Sigmoid colon (tissue), 6 donors: ENCODE measurements at regions not wholly inside any gene's neighbourhood (a gene's known extent, or its start where the extent isn't known, plus 50 kb on each side); places are given as distances from the start of the nearest gene placed in this dataset.

Source experiments
- DNase-seq: peaks from one replicate; pipeline ENCODE4 v3.0.0-alpha.2; 2019
- H3K27ac ChIP-seq, 4 donors: fragments of 200-600 bp; sonication (generic); one replicate each; pipeline ENCODE4 v1.5.1; 2016 to 2019; ENCODE audit warnings: mild to moderate bottlenecking in 1 of 4
- H3K27me3 ChIP-seq, 3 donors: fragments of 200-600 bp; sonication (generic); one replicate each; pipeline ENCODE4 v1.5.1; 2019; ENCODE audit warnings: mild to moderate bottlenecking in 1 of 3
- H3K36me3 ChIP-seq, 4 donors: fragments of 200-600 bp; sonication (generic); one replicate each; pipeline ENCODE4 v1.5.1; 2016 to 2019
- H3K4me1 ChIP-seq, 4 donors: fragments of 200-600 bp; sonication (generic); one replicate each; pipeline ENCODE4 v1.5.1; 2017 to 2019
- H3K4me3 ChIP-seq, 4 donors: fragments of 200-600 bp; sonication (generic); one replicate each; pipeline ENCODE4 v1.5.1; 2017 to 2019; ENCODE audit warnings: mild to moderate bottlenecking in 2 of 4, moderate library complexity in 1 of 4
- H3K9me3 ChIP-seq, 4 donors: fragments of 200-600 bp in 3 of 4; sonication (generic) in 3 of 4; one replicate each; pipeline versions ENCODE4 v1.5.1 to v1.6.1; 2013 to 2019
- EP300 ChIP-seq, 4 donors: sonication (generic); formaldehyde crosslinking; IDR thresholded peaks; one replicate each; pipeline ENCODE4 v1.6.1; 2017; ENCODE audit warnings: antibody characterized with exemption in 4 of 4
- POLR2A ChIP-seq, 2 donors: fragments of 450-650 bp; IDR thresholded peaks; one replicate each; pipeline ENCODE4 v1.6.1; 2016; ENCODE audit warnings: antibody characterized with exemption in 2 of 2, mild to moderate bottlenecking in 2 of 2, moderate library complexity in 2 of 2
- POLR2AphosphoS5 ChIP-seq, 4 donors: sonication (generic); formaldehyde crosslinking; IDR thresholded peaks; one replicate each; pipeline ENCODE4 v1.6.1; 2017; ENCODE audit warnings: antibody characterized with exemption in 4 of 4
- WGBS, 2 donors: extraction: QIAGEN DNeasy Blood & Tissue Kit; methylation state at CpG; one replicate each; pipeline ENCODE4 v1.1.7; 2013; 5-methylcytosine and 5-hydroxymethylcytosine counted together
- intact Hi-C: fragments of 100-400 bp; cut with DNase I; formaldehyde crosslinking; loops from one replicate; pipeline ENCODE4 v1.15.1; 2023
- TF ChIP-seq, protein P1 (sequence below), 4 experiments: fragments of 450-650 bp in 3 of 4; fragments of 200-600 bp in 1 of 4; IDR thresholded peaks; one replicate each; pipeline ENCODE4 v1.5.1; 2016 to 2019; ENCODE audit warnings: antibody characterized with exemption in 4 of 4, mild to moderate bottlenecking in 3 of 4, moderate library complexity in 2 of 4
- donor health status: healthy with polysubstance abuse.
- donor health status: healthy.

DNA sequence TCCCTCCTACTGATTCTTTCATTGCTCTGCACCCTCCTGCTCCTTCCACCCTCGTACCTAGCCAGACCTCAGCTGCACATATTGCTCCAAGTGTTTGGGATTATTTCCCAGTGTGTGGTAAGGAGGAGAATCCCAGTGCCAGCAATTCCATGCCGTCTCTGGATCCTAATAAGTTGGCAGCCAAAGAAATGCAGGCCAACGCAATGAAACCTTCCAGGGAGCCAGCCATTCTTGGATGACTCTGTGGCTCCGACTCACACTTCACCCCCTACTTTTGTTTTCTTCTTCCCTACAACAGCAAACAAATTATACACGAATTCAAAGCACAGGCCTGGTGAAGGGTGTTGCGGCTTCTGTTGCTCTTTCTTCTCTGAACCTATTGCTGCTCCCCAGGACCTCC lies 82.5 kb upstream of the SLC1A3 start:
- no peak for DNase-seq
- H3K4me3 ChIP-seq, result no peak overlapping the region
- H3K36me3 ChIP-seq, result no peaks in the 10 kb centered on the region
- H3K27me3 ChIP-seq, result no peaks in the 10 kb centered on the region
- H3K4me1 ChIP-seq, result no peaks in the 10 kb centered on the region
- no peaks in the 10 kb centered on the region for H3K9me3 ChIP-seq
- no peak for TF ChIP-seq POLR2A (IDR thresholded peaks at IDR 0.05)
- TF ChIP-seq, protein P1, sequence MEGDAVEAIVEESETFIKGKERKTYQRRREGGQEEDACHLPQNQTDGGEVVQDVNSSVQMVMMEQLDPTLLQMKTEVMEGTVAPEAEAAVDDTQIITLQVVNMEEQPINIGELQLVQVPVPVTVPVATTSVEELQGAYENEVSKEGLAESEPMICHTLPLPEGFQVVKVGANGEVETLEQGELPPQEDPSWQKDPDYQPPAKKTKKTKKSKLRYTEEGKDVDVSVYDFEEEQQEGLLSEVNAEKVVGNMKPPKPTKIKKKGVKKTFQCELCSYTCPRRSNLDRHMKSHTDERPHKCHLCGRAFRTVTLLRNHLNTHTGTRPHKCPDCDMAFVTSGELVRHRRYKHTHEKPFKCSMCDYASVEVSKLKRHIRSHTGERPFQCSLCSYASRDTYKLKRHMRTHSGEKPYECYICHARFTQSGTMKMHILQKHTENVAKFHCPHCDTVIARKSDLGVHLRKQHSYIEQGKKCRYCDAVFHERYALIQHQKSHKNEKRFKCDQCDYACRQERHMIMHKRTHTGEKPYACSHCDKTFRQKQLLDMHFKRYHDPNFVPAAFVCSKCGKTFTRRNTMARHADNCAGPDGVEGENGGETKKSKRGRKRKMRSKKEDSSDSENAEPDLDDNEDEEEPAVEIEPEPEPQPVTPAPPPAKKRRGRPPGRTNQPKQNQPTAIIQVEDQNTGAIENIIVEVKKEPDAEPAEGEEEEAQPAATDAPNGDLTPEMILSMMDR (IDR thresholded peaks at IDR 0.05), result no peak
- no peak for TF ChIP-seq EP300 (IDR thresholded peaks at IDR 0.05)
- TF ChIP-seq POLR2AphosphoS5 (IDR thresholded peaks at IDR 0.05), result no peak
- WGBS, 2 donors, result 77 to 85% methylated on average over 6 of the region's 6 CpGs
- intact Hi-C loops, result no loop called here
- H3K27ac ChIP-seq, result no peak overlapping the region

DNA sequence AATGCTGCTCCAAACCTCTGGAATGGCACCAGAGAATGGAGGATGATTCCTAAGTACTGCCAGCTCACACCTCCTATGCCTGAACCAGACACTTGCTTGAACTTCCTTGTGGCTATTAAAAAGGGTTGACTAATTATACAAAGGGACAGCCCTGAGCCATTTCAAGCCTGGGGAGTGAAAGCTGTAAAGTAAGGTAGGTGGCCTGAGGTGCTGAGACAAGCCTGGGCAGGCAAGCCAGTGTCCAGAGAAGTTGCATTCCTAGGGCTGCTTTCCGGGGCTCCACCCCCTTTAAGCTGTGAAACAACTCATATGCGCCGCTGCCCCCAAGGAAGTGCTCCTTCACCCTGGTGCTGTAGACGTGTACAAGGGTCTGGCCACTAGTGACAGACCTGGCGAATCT lies 79.9 kb upstream of the SLC1A3 start:
- Histone ChIP-seq H3K4me1 (peaks cover 0 to 5% (median 0%) of the 10 kb centered on the region in 4 donors), H3K27ac (no peak overlapping the region), H3K27me3 (no peaks in the 10 kb centered on the region), H3K36me3 (no peaks in the 10 kb centered on the region), H3K9me3 (no peaks in the 10 kb centered on the region), H3K4me3 (no peak overlapping the region)
- WGBS, 2 donors, result 86 to 96% methylated on average over 5 of the region's 5 CpGs
- TF ChIP-seq EP300 (IDR thresholded peaks at IDR 0.05), result no peak
- TF ChIP-seq, protein P1 (IDR thresholded peaks at IDR 0.05), result no peak
- TF ChIP-seq POLR2AphosphoS5 (IDR thresholded peaks at IDR 0.05), result no peak
- no peak for TF ChIP-seq POLR2A (IDR thresholded peaks at IDR 0.05)
- no peak for DNase-seq
- intact Hi-C loops, result no loop called here

DNA sequence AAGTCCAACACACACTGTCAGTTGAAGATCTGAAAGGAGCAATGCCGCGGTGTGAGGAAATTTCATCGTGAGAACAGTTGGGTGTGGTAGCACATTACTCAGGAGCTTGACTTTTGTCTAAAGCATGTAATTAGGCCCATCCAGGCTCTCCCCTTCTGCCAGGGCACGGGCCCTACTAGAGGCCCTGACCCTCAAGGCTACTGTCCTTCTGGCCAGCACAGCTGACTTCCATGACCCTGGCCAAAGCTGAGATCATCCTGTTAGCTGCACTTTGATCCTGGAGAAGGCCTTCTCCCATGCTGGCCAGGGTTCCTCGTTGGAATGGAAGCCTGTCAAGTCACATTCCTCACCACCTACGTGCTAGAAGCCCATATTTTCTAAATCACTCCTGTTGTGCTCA lies 77.8 kb upstream of the SLC1A3 start:
- no peaks in the 10 kb centered on the region for H3K9me3 ChIP-seq
- H3K36me3 ChIP-seq, result no peaks in the 10 kb centered on the region
- no peak for DNase-seq
- WGBS, 2 donors, result 62 to 84% methylated on average over 6 of the region's 6 CpGs
- H3K27me3 ChIP-seq, result no peaks in the 10 kb centered on the region
- intact Hi-C loops, result no loop called here
- H3K4me3 ChIP-seq, result no peak overlapping the region
- TF ChIP-seq POLR2AphosphoS5 (IDR thresholded peaks at IDR 0.05) (no peak), EP300 (IDR thresholded peaks at IDR 0.05) (no peak), POLR2A (IDR thresholded peaks at IDR 0.05) (no peak)
- TF ChIP-seq, protein P1 (IDR thresholded peaks at IDR 0.05), result no peak
- H3K27ac ChIP-seq, result no peak overlapping the region
- peaks cover 0 to 5% (median 0%) of the 10 kb centered on the region in 4 donors for H3K4me1 ChIP-seq

DNA sequence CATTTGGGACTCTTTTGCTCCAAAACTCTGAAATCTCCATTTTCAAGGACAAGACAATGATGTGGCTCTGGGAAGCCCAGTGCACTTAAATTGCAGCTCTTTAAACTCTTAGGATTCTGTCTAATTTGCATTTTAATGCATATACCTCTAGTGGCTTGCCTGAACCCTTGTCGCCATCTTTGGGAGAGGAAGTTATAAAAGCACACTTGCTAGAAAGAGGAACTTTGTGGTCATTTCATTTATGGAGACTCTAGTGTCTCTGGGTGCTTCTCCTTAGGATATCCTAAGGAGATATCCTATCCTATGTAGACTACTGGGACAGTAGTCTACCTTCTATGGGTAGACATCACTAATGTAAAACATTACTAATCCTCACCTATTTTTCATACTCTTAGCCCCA lies 77.3 kb upstream of the SLC1A3 start:
- H3K27me3 ChIP-seq, result no peaks in the 10 kb centered on the region
- H3K4me1 ChIP-seq, result peaks cover 0 to 5% (median 0%) of the 10 kb centered on the region in 4 donors
- intact Hi-C loops, result no loop called here
- H3K36me3 ChIP-seq, result no peaks in the 10 kb centered on the region
- DNase-seq, result no peak
- H3K4me3 ChIP-seq, result no peak overlapping the region
- TF ChIP-seq POLR2AphosphoS5 (IDR thresholded peaks at IDR 0.05) (no peak), POLR2A (IDR thresholded peaks at IDR 0.05) (no peak), EP300 (IDR thresholded peaks at IDR 0.05) (no peak)
- TF ChIP-seq, protein P1 (IDR thresholded peaks at IDR 0.05), result no peak
- WGBS, 2 donors, result 44 to 79% methylated on average over 1 of the region's 1 CpG
- H3K9me3 ChIP-seq, result no peaks in the 10 kb centered on the region
- no peak overlapping the region for H3K27ac ChIP-seq

DNA sequence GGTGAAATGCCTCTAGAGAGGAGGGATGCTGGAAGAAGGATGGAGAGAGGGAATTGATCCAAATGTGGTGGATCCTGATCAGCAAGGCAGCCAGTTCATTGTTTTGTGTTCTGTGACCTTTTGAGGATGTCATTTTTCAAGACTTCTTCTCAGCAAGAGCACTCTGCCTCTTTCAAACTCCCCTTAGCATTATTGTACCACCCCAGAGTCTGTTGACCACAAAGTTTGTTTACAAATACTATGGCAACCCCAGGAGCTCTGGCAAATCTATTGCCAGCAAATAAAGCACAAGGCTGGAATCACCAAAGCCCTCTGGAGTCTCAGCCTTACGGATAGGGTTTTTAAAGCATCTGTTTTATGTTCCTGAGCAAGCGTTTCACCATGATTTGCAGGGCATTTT lies 76.2 kb upstream of the SLC1A3 start:
- Histone ChIP-seq H3K27me3 (no peaks in the 10 kb centered on the region), H3K36me3 (no peaks in the 10 kb centered on the region), H3K27ac (no peak overlapping the region), H3K4me3 (no peak overlapping the region), H3K9me3 (no peaks in the 10 kb centered on the region), H3K4me1 (peaks cover 0 to 5% (median 0%) of the 10 kb centered on the region in 4 donors)
- intact Hi-C loops, result no loop called here
- TF ChIP-seq POLR2AphosphoS5 (IDR thresholded peaks at IDR 0.05) (no peak), EP300 (IDR thresholded peaks at IDR 0.05) (no peak), POLR2A (IDR thresholded peaks at IDR 0.05) (no peak)
- TF ChIP-seq, protein P1 (IDR thresholded peaks at IDR 0.05), result no peak
- no peak for DNase-seq
- 48 to 59% methylated on average over 2 of the region's 2 CpGs for WGBS, 2 donors
